ENCODE measurements at regions not wholly inside any gene's neighbourhood (a gene's known extent, or its start where the extent isn't known, plus 50 kb on each side); places are given as distances from the start of the nearest gene placed in this dataset.

DNA sequence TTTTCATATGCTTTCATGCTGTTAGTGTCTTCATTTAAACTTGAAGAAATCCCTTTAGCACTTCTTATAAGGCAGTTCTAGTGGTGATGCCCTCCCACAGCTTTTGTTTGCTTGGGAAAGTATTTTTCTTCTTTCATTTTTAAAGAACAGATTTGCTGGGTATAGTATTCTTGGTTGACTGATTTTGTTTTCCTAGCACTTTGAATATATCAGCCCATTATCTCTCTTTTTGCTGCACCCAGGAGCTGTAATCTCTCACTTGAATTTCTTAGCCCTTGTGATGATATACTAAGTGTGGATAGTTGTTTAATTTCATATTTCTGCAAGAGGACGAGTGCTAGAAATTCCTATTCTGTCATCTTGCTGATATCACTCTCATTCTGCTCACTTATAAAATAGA, 283.7 kb downstream of the GPAT3 start:
- TF ChIP-seq CTCF (IDR thresholded peaks at IDR 0.05; ENCODE audit: insufficient read depth, low read length, poor library complexity, severe bottlenecking) (no peak), EZH2phosphoT487 (conservative IDR thresholded peaks at IDR 0.05; ENCODE audit: low read length) (no peak)

All from SU-DHL-6 (cell line).